ENCODE measurements at regions not wholly inside any gene's neighbourhood (a gene's known extent, or its start where the extent isn't known, plus 50 kb on each side); places are given as distances from the start of the nearest gene placed in this dataset.

- no peak overlapping the region for H2BK120ac ChIP-seq (replicated peaks; ENCODE audit: low read depth, low read length)
- H3K4ac ChIP-seq (replicated peaks; ENCODE audit: insufficient read length, low read depth, low read length): no peak overlapping the region
- H2AFZ ChIP-seq (ENCODE audit: low read length): no peak overlapping the region
- no peaks in the 10 kb centered on the region for H4K20me1 ChIP-seq (replicated peaks in 1 of 2; ENCODE audit: control insufficient read depth in 1 of 2, insufficient read depth in 2 of 2, low read length in 2 of 2)
- H3K18ac ChIP-seq (ENCODE audit: extremely low read depth, low read length): no peak overlapping the region
- no peaks in the 10 kb centered on the region for H3K4me1 ChIP-seq (replicated peaks in 1 of 4; ENCODE audit: control insufficient read depth in 3 of 4, insufficient read depth in 4 of 4, low read length in 3 of 4)
- H4K91ac ChIP-seq (replicated peaks; ENCODE audit: insufficient read length, low read length): no peak overlapping the region
- no peak overlapping the region for H2BK15ac ChIP-seq (ENCODE audit: low read length)
- FAIRE-seq: no peak
- H3K9me3 ChIP-seq (ENCODE audit: insufficient read depth in 2 of 2, low read depth in 1 of 2, low read length in 1 of 2): no peaks in the 10 kb centered on the region
- no peak overlapping the region for H3K23ac ChIP-seq (ENCODE audit: insufficient read length)
- H3K23me2 ChIP-seq (ENCODE audit: low read depth, low read length): no peaks in the 10 kb centered on the region
- 63% methylated on average over 1 of the region's 1 CpG; no CpG with 5 or more reads in 1 of the 2 experiments for WGBS, 2 experiments (ENCODE audit: extremely low coverage in 1 of 2, insufficient coverage in 1 of 2, insufficient read length in 1 of 2, insufficient replicate concordance in 2 of 2, low coverage in 1 of 2, low lambda C conversion rate in 2 of 2, missing lambda C conversion rate in 1 of 2)
- H3K4me2 ChIP-seq (ENCODE audit: insufficient read depth in 1 of 2, low read depth in 2 of 2, low read length in 2 of 2): no peak overlapping the region
- no peaks in the 10 kb centered on the region for H3K27me3 ChIP-seq (replicated peaks in 1 of 4; ENCODE audit: control insufficient read depth in 3 of 4, extremely low read depth in 1 of 4, insufficient read depth in 3 of 4, low read length in 3 of 4)
- H3K79me2 ChIP-seq (ENCODE audit: control insufficient read depth in 1 of 2, insufficient read depth in 2 of 2, low read length in 2 of 2): no peaks in the 10 kb centered on the region
- H3K36me3 ChIP-seq (ENCODE audit: control insufficient read depth in 2 of 4, insufficient read depth in 4 of 4, low read length in 3 of 4): no peaks in the 10 kb centered on the region
- no peak overlapping the region for H3K27ac ChIP-seq (ENCODE audit: low read depth, low read length)
- no peak overlapping the region for H4K5ac ChIP-seq (ENCODE audit: insufficient read length, low read depth, low read length)
- no peak overlapping the region for H3K56ac ChIP-seq (replicated peaks; ENCODE audit: insufficient read length, low read depth, low read length)
- H2AK5ac ChIP-seq (ENCODE audit: low read depth, low read length): no peak overlapping the region
- ChIA-PET CTCF (ENCODE audit: partially characterized antibody) (interaction anchor here (0.7 to 1.2 kb wide), 3 partner anchors 17 to 88 kb away, joined by 3 to 4 read pairs (median 3); no protein-coding TSS in a partner anchor), POLR2A (ENCODE audit: partially characterized antibody) (no interaction called here)
- no peak overlapping the region for H2BK20ac ChIP-seq (ENCODE audit: low read length)
- TF ChIP-seq ATF3 (IDR thresholded peaks at IDR 0.05; ENCODE audit: insufficient read depth, low read depth, low read length): no peak
- TF ChIP-seq SAP30 (IDR thresholded peaks at IDR 0.05; ENCODE audit: insufficient read depth, insufficient replicate concordance, low read length): no peak
- no peak for TF ChIP-seq TAF1 (IDR thresholded peaks at IDR 0.05; ENCODE audit: low read depth, low read length)
- no peak for TF ChIP-seq BACH1 (IDR thresholded peaks at IDR 0.05; ENCODE audit: low read length)
- no peak for TF ChIP-seq CEBPB (IDR thresholded peaks at IDR 0.05; ENCODE audit: low read depth, low read length)
- TF ChIP-seq KDM1A (IDR thresholded peaks at IDR 0.05; ENCODE audit: borderline replicate concordance, low read length): no peak
- no peak for TF ChIP-seq MAFK (IDR thresholded peaks at IDR 0.05; ENCODE audit: low read depth, low read length)
- no peak for TF ChIP-seq NANOG (IDR thresholded peaks at IDR 0.05; ENCODE audit: insufficient read depth, low read depth, low read length, poor library complexity, severe bottlenecking)
- TF ChIP-seq RFX5 (IDR thresholded peaks at IDR 0.05; ENCODE audit: borderline replicate concordance, low read depth, low read length): no peak
- TF ChIP-seq GTF2F1 (IDR thresholded peaks at IDR 0.05; ENCODE audit: borderline replicate concordance, low read depth, low read length): no peak
- H4K8ac ChIP-seq (ENCODE audit: extremely low read depth, insufficient read depth, low read length): no peak overlapping the region; the same call in 1 of the 2 replicates
- no peak overlapping the region for H3K4me3 ChIP-seq (ENCODE audit: extremely low read depth in 1 of 4, insufficient read depth in 2 of 4, low read depth in 3 of 4, low read length in 4 of 4)
- no peak overlapping the region for H2BK12ac ChIP-seq (ENCODE audit: low read depth, low read length)
- no peak overlapping the region for H3K9ac ChIP-seq (replicated peaks in 1 of 4; ENCODE audit: extremely low read depth in 1 of 4, low read depth in 3 of 4, low read length in 3 of 4)
- no peak overlapping the region for H2BK5ac ChIP-seq (ENCODE audit: low read depth, low read length)
- H3K79me1 ChIP-seq (ENCODE audit: low read depth, low read length): no peaks in the 10 kb centered on the region
- DNase-seq (ENCODE audit: low read depth in 1 of 2, low spot score in 2 of 2): no peak
- no peak overlapping the region for H3K14ac ChIP-seq (ENCODE audit: insufficient read length)
Observed at GRCh38 chr15:47639042-47639441, 78.3 kb upstream of the SEMA6D start.

Data from H1 (cell line).